ENCODE measurements at regions not wholly inside any gene's neighbourhood (a gene's known extent, or its start where the extent isn't known, plus 50 kb on each side); places are given as distances from the start of the nearest gene placed in this dataset.

GRCh38 chr12:19052689-19053088 lies 76.8 kb upstream of the PLEKHA5 start:
- Histone ChIP-seq H3K9me3 (ENCODE audit: control insufficient read depth, low read length) (no peaks in the 10 kb centered on the region), H2AK5ac (ENCODE audit: low read length, severe bottlenecking) (no peak overlapping the region), H3K27ac (ENCODE audit: low read length, poor library complexity, severe bottlenecking) (no peak overlapping the region), H4K91ac (ENCODE audit: low read length) (no peak overlapping the region), H3K14ac (ENCODE audit: low read length in 2 of 2) (no peak overlapping the region), H3K4me3 (ENCODE audit: insufficient read depth in 1 of 2, low read depth in 1 of 2, low read length in 2 of 2) (no peak overlapping the region), H2BK12ac (ENCODE audit: low read length in 2 of 2) (no peak overlapping the region), H3K36me3 (ENCODE audit: control insufficient read depth in 1 of 2, insufficient read depth in 2 of 2, low read depth in 1 of 2, low read length in 2 of 2) (no peaks in the 10 kb centered on the region), H3K4me1 (ENCODE audit: control insufficient read depth, insufficient read depth, low read depth, low read length) (no peaks in the 10 kb centered on the region), H2BK5ac (ENCODE audit: low read depth, low read length, poor library complexity, severe bottlenecking) (no peak overlapping the region), H3K4me2 (ENCODE audit: low read length, poor library complexity, severe bottlenecking) (no peak overlapping the region), H3K79me1 (replicated peaks; ENCODE audit: low read length, poor library complexity, severe bottlenecking) (no peaks in the 10 kb centered on the region), H3K9ac (ENCODE audit: low read length) (no peak overlapping the region), H2BK120ac (ENCODE audit: low read depth, low read length) (no peak overlapping the region), H4K8ac (ENCODE audit: low read length) (no peak overlapping the region), H2AFZ (ENCODE audit: low read depth, low read length) (no peak overlapping the region), H3K23ac (ENCODE audit: low read length in 2 of 2) (no peak overlapping the region), H3K18ac (ENCODE audit: low read depth in 1 of 2, low read length in 2 of 2) (no peak overlapping the region), H3K4ac (ENCODE audit: low read depth in 1 of 2, low read length in 2 of 2) (no peak overlapping the region), H3K27me3 (ENCODE audit: control insufficient read depth in 1 of 2, insufficient read depth in 1 of 2, low read length in 2 of 2) (no peaks in the 10 kb centered on the region), H2BK15ac (ENCODE audit: low read depth, poor library complexity, severe bottlenecking) (no peak overlapping the region)
- DNase-seq: no peak
- WGBS: 49% methylated on average over 2 of the region's 2 CpGs

GRCh38 chr12:19053218-19053617 lies 76.3 kb upstream of the PLEKHA5 start:
- H3K4ac ChIP-seq (ENCODE audit: low read depth in 1 of 2, low read length in 2 of 2): no peak overlapping the region
- H2BK12ac ChIP-seq (ENCODE audit: low read length in 2 of 2): no peak overlapping the region
- no peak overlapping the region for H3K4me2 ChIP-seq (ENCODE audit: low read length, poor library complexity, severe bottlenecking)
- no peak overlapping the region for H3K4me3 ChIP-seq (ENCODE audit: insufficient read depth in 1 of 2, low read depth in 1 of 2, low read length in 2 of 2)
- no peak overlapping the region for H2AK5ac ChIP-seq (ENCODE audit: low read length, severe bottlenecking)
- no peaks in the 10 kb centered on the region for H3K9me3 ChIP-seq (ENCODE audit: control insufficient read depth, low read length)
- no peak overlapping the region for H3K18ac ChIP-seq (ENCODE audit: low read depth in 1 of 2, low read length in 2 of 2)
- H3K23ac ChIP-seq (ENCODE audit: low read length in 2 of 2): no peak overlapping the region
- no peaks in the 10 kb centered on the region for H3K27me3 ChIP-seq (ENCODE audit: control insufficient read depth in 1 of 2, insufficient read depth in 1 of 2, low read length in 2 of 2)
- no peaks in the 10 kb centered on the region for H3K36me3 ChIP-seq (ENCODE audit: control insufficient read depth in 1 of 2, insufficient read depth in 2 of 2, low read depth in 1 of 2, low read length in 2 of 2)
- no peak overlapping the region for H3K27ac ChIP-seq (ENCODE audit: low read length, poor library complexity, severe bottlenecking)
- no peak overlapping the region for H3K9ac ChIP-seq (ENCODE audit: low read length)
- no peak overlapping the region for H2BK120ac ChIP-seq (ENCODE audit: low read depth, low read length)
- no CpG with 5 or more reads among the region's 1 CpG for WGBS
- H2AFZ ChIP-seq (ENCODE audit: low read depth, low read length): no peak overlapping the region
- no peak overlapping the region for H2BK5ac ChIP-seq (ENCODE audit: low read depth, low read length, poor library complexity, severe bottlenecking)
- no peak overlapping the region for H4K91ac ChIP-seq (ENCODE audit: low read length)
- no peaks in the 10 kb centered on the region for H3K79me1 ChIP-seq (replicated peaks; ENCODE audit: low read length, poor library complexity, severe bottlenecking)
- no peak overlapping the region for H4K8ac ChIP-seq (ENCODE audit: low read length)
- no peak for DNase-seq
- H3K4me1 ChIP-seq (ENCODE audit: control insufficient read depth, insufficient read depth, low read depth, low read length): no peaks in the 10 kb centered on the region
- H2BK15ac ChIP-seq (ENCODE audit: low read depth, poor library complexity, severe bottlenecking): no peak overlapping the region
- no peak overlapping the region for H3K14ac ChIP-seq (ENCODE audit: low read length in 2 of 2)

- Histone ChIP-seq H2AFZ (ENCODE audit: low read depth, low read length) (no peak overlapping the region), H3K36me3 (ENCODE audit: control insufficient read depth in 1 of 2, insufficient read depth in 2 of 2, low read depth in 1 of 2, low read length in 2 of 2) (no peaks in the 10 kb centered on the region), H4K91ac (ENCODE audit: low read length) (no peak overlapping the region), H2AK5ac (ENCODE audit: low read length, severe bottlenecking) (no peak overlapping the region), H3K4me1 (ENCODE audit: control insufficient read depth, insufficient read depth, low read depth, low read length) (no peaks in the 10 kb centered on the region), H2BK120ac (ENCODE audit: low read depth, low read length) (no peak overlapping the region), H3K27me3 (ENCODE audit: control insufficient read depth in 1 of 2, insufficient read depth in 1 of 2, low read length in 2 of 2) (no peaks in the 10 kb centered on the region), H3K4me2 (ENCODE audit: low read length, poor library complexity, severe bottlenecking) (no peak overlapping the region), H3K79me1 (replicated peaks; ENCODE audit: low read length, poor library complexity, severe bottlenecking) (no peaks in the 10 kb centered on the region), H3K9me3 (ENCODE audit: control insufficient read depth, low read length) (no peaks in the 10 kb centered on the region), H4K8ac (ENCODE audit: low read length) (no peak overlapping the region), H3K9ac (ENCODE audit: low read length) (no peak overlapping the region), H2BK12ac (ENCODE audit: low read length in 2 of 2) (no peak overlapping the region), H3K14ac (ENCODE audit: low read length in 2 of 2) (no peak overlapping the region), H3K18ac (ENCODE audit: low read depth in 1 of 2, low read length in 2 of 2) (no peak overlapping the region), H3K27ac (ENCODE audit: low read length, poor library complexity, severe bottlenecking) (no peak overlapping the region), H3K4ac (ENCODE audit: low read depth in 1 of 2, low read length in 2 of 2) (no peak overlapping the region), H2BK15ac (ENCODE audit: low read depth, poor library complexity, severe bottlenecking) (no peak overlapping the region), H2BK5ac (ENCODE audit: low read depth, low read length, poor library complexity, severe bottlenecking) (no peak overlapping the region), H3K4me3 (ENCODE audit: insufficient read depth in 1 of 2, low read depth in 1 of 2, low read length in 2 of 2) (no peak overlapping the region), H3K23ac (ENCODE audit: low read length in 2 of 2) (no peak overlapping the region)
- WGBS: no CpG with 5 or more reads among the region's 1 CpG
- no peak for DNase-seq
These were observed 75.5 kb upstream of the PLEKHA5 start for GRCh38 chr12:19054035-19054434.

GRCh38 chr12:19055589-19055988 lies 73.9 kb upstream of the PLEKHA5 start:
- Histone ChIP-seq H3K9me3 (ENCODE audit: control insufficient read depth, low read length) (no peaks in the 10 kb centered on the region), H2AFZ (ENCODE audit: low read depth, low read length) (no peak overlapping the region), H2BK120ac (ENCODE audit: low read depth, low read length) (no peak overlapping the region), H4K8ac (ENCODE audit: low read length) (no peak overlapping the region), H3K4me1 (ENCODE audit: control insufficient read depth, insufficient read depth, low read depth, low read length) (no peaks in the 10 kb centered on the region), H3K4me3 (ENCODE audit: insufficient read depth in 1 of 2, low read depth in 1 of 2, low read length in 2 of 2) (no peak overlapping the region), H3K23ac (ENCODE audit: low read length in 2 of 2) (no peak overlapping the region), H3K27me3 (ENCODE audit: control insufficient read depth in 1 of 2, insufficient read depth in 1 of 2, low read length in 2 of 2) (no peaks in the 10 kb centered on the region), H3K14ac (ENCODE audit: low read length in 2 of 2) (no peak overlapping the region), H2AK5ac (ENCODE audit: low read length, severe bottlenecking) (no peak overlapping the region), H2BK15ac (ENCODE audit: low read depth, poor library complexity, severe bottlenecking) (no peak overlapping the region), H3K18ac (ENCODE audit: low read depth in 1 of 2, low read length in 2 of 2) (no peak overlapping the region), H2BK5ac (ENCODE audit: low read depth, low read length, poor library complexity, severe bottlenecking) (no peak overlapping the region), H3K4me2 (ENCODE audit: low read length, poor library complexity, severe bottlenecking) (no peak overlapping the region), H2BK12ac (ENCODE audit: low read length in 2 of 2) (no peak overlapping the region), H3K36me3 (ENCODE audit: control insufficient read depth in 1 of 2, insufficient read depth in 2 of 2, low read depth in 1 of 2, low read length in 2 of 2) (no peaks in the 10 kb centered on the region), H3K9ac (ENCODE audit: low read length) (no peak overlapping the region), H3K79me1 (replicated peaks; ENCODE audit: low read length, poor library complexity, severe bottlenecking) (no peaks in the 10 kb centered on the region), H3K27ac (ENCODE audit: low read length, poor library complexity, severe bottlenecking) (no peak overlapping the region), H3K4ac (ENCODE audit: low read depth in 1 of 2, low read length in 2 of 2) (no peak overlapping the region), H4K91ac (ENCODE audit: low read length) (no peak overlapping the region)
- WGBS: 88% methylated on average over 3 of the region's 4 CpGs
- no peak for DNase-seq
